Loucy (cell line): ENCODE measurements at regions not wholly inside any gene's neighbourhood (a gene's known extent, or its start where the extent isn't known, plus 50 kb on each side); places are given as distances from the start of the nearest gene placed in this dataset.

Source experiments
- H2AFZ ChIP-seq: fragments of 200-600 bp; sonication (generic); 2 replicates; pipeline ENCODE4 v1.6.0; 2016; ENCODE audit warnings: antibody characterized with exemption, mild to moderate bottlenecking, low read length, moderate library complexity
- H3F3A ChIP-seq: fragments of 200-600 bp; 2 replicates; pipeline ENCODE4 v1.6.0; 2016; ENCODE audit warnings: antibody characterized with exemption, low read depth, mild to moderate bottlenecking
- H3K27me3 ChIP-seq: fragments of 200-600 bp; sonication (generic); 2 replicates; pipeline ENCODE4 v1.6.1; 2014; ENCODE audit warnings: low read length, mild to moderate bottlenecking; ENCODE audit not compliant: insufficient read depth, poor library complexity, severe bottlenecking
- H3K36me3 ChIP-seq: fragments of 200-600 bp; sonication (generic); 2 replicates; pipeline ENCODE4 v1.6.1; 2016; ENCODE audit warnings: low read length; ENCODE audit not compliant: insufficient read depth
- H3K4me1 ChIP-seq: fragments of 200-600 bp; sonication (generic); 2 replicates; pipeline ENCODE4 v1.5.1; 2014; ENCODE audit warnings: low read length, mild to moderate bottlenecking; ENCODE audit not compliant: insufficient read depth, poor library complexity, severe bottlenecking
- H3K4me2 ChIP-seq: fragments of 200-600 bp; sonication (generic); 2 replicates; pipeline ENCODE4 v1.6.0; 2014; ENCODE audit warnings: antibody characterized with exemption, low read length, low read depth, mild to moderate bottlenecking; ENCODE audit not compliant: poor library complexity, severe bottlenecking
- H3K4me3 ChIP-seq: fragments of 200-600 bp; sonication (generic); 2 replicates; pipeline ENCODE4 v1.5.1; 2014; ENCODE audit warnings: low read length, mild to moderate bottlenecking, mixed read lengths; ENCODE audit not compliant: poor library complexity, severe bottlenecking
- H3K79me2 ChIP-seq: fragments of 200-600 bp; sonication (generic); 2 replicates; pipeline ENCODE4 v1.6.1; 2014; ENCODE audit warnings: low read length; ENCODE audit not compliant: insufficient read depth
- H3K9ac ChIP-seq: fragments of 200-600 bp; sonication (generic); 2 replicates; pipeline ENCODE4 v1.6.0; 2014; ENCODE audit warnings: mild to moderate bottlenecking, low read depth, low read length, moderate library complexity; ENCODE audit not compliant: poor library complexity, severe bottlenecking
- H3K9me2 ChIP-seq: fragments of 200-600 bp; sonication (generic); replicated peaks from 2 replicates; pipeline ENCODE4 v1.6.1; 2016; ENCODE audit warnings: low read depth, low read length, mixed read lengths
- H3K9me3 ChIP-seq: fragments of 200-600 bp; sonication (generic); 2 replicates; pipeline ENCODE4 v1.6.1; 2014; ENCODE audit warnings: mild to moderate bottlenecking, antibody characterized with exemption, low read length, low read depth; ENCODE audit not compliant: insufficient read depth
- H4K20me1 ChIP-seq: fragments of 200-600 bp; sonication (generic); 2 replicates; pipeline ENCODE4 v1.6.0; 2014; ENCODE audit warnings: antibody characterized with exemption, low read length, mild to moderate bottlenecking; ENCODE audit not compliant: insufficient read depth, poor library complexity, severe bottlenecking
- CTCF ChIP-seq: fragments of 200-600 bp; sonication (generic); conservative IDR thresholded peaks from 2 replicates; pipeline ENCODE4 v1.5.1; 2014; ENCODE audit warnings: mild to moderate bottlenecking, antibody characterized with exemption, low read length
- EZH2phosphoT487 ChIP-seq: fragments of 200-600 bp; IDR thresholded peaks from 2 replicates; pipeline ENCODE4 v1.6.1; 2018; ENCODE audit warnings: antibody characterized with exemption, mild to moderate bottlenecking, moderate library complexity, borderline replicate concordance

DNA sequence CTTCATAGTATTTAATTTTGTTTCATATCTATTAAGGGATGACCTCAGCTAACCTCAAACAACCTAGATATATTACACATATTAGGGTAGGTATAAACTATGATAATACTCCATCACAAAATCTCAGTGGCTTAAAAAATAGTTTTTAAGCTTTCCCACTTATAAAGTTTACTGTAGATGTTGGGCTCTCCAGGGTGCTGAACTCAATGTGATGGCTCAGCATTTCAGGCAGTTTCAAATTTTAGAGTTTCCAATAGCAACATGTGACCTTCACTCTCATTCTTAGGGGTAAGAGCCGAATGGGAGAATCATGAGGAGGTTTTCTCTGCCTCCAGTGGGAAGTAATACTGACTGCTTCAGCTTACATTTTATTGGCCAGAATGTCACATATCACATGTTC lies 357.3 kb downstream of the MEI4 start:
- H3K4me3 ChIP-seq: no peak overlapping the region

GRCh38 chr6:78020586-78020985 lies 367.7 kb downstream of the MEI4 start:
- H3K9me3 ChIP-seq: no peaks in the 10 kb centered on the region
- TF ChIP-seq CTCF (no peak), EZH2phosphoT487 (no peak)
- H3K9me2 ChIP-seq: no peaks in the 10 kb centered on the region
- no peaks in the 10 kb centered on the region for H3K79me2 ChIP-seq
- no peak overlapping the region for H3K4me3 ChIP-seq
- no peaks in the 10 kb centered on the region for H3K4me1 ChIP-seq
- no peaks in the 10 kb centered on the region for H4K20me1 ChIP-seq
- no peak overlapping the region for H3K9ac ChIP-seq
- H3K36me3 ChIP-seq: no peaks in the 10 kb centered on the region
- no peak overlapping the region for H3K4me2 ChIP-seq
- no peaks in the 10 kb centered on the region for H3K27me3 ChIP-seq
- H3F3A ChIP-seq: no peaks in the 10 kb centered on the region
- H2AFZ ChIP-seq: no peak overlapping the region

More for the DNA sequence above, 357.3 kb downstream of the MEI4 start:
- no peak overlapping the region for H2AFZ ChIP-seq
- no peak overlapping the region for H3K9ac ChIP-seq
- H3K79me2 ChIP-seq: no peaks in the 10 kb centered on the region
- no peak overlapping the region for H3K4me2 ChIP-seq
- H3K9me3 ChIP-seq: no peaks in the 10 kb centered on the region
- no peaks in the 10 kb centered on the region for H3K4me1 ChIP-seq
- H3K9me2 ChIP-seq: no peaks in the 10 kb centered on the region
- H4K20me1 ChIP-seq: no peaks in the 10 kb centered on the region
- no peaks in the 10 kb centered on the region for H3F3A ChIP-seq
- TF ChIP-seq CTCF (no peak), EZH2phosphoT487 (no peak)
- H3K36me3 ChIP-seq: no peaks in the 10 kb centered on the region
- no peaks in the 10 kb centered on the region for H3K27me3 ChIP-seq

- Histone ChIP-seq H3K79me2 (no peaks in the 10 kb centered on the region), H3K9me2 (no peaks in the 10 kb centered on the region), H3K4me3 (no peak overlapping the region), H3K27me3 (no peaks in the 10 kb centered on the region), H4K20me1 (no peaks in the 10 kb centered on the region), H3K9ac (no peak overlapping the region), H3K9me3 (no peaks in the 10 kb centered on the region), H2AFZ (no peak overlapping the region), H3K36me3 (no peaks in the 10 kb centered on the region), H3F3A (no peaks in the 10 kb centered on the region), H3K4me1 (no peaks in the 10 kb centered on the region), H3K4me2 (no peak overlapping the region)
- TF ChIP-seq CTCF (no peak), EZH2phosphoT487 (no peak)
These were observed 372.7 kb downstream of the MEI4 start for GRCh38 chr6:78025502-78025901.
